DND-41 (cell line): ENCODE measurements at regions not wholly inside any gene's neighbourhood (a gene's known extent, or its start where the extent isn't known, plus 50 kb on each side); places are given as distances from the start of the nearest gene placed in this dataset.

Experiments
- ATAC-seq: fragments of 200-7000 bp; cut with Tn5 transposase; 3 replicates; pipeline ENCODE4 v1.9.1; 2021; ENCODE audit warnings: low read depth; ENCODE audit not compliant: insufficient read depth
- DNase-seq: peaks from one replicate; pipeline ENCODE4 v3.0.0-alpha.2; 2020
- H2AFZ ChIP-seq: 2 replicates; pipeline ENCODE4 v1.6.0; 2012; ENCODE audit warnings: low read depth, low read length
- H3K27ac ChIP-seq: 2 replicates; pipeline ENCODE4 v1.5.1; 2012; ENCODE audit warnings: low read length, inconsistent platforms
- H3K27me3 ChIP-seq: fragments of 200-600 bp; sonication (generic); 2 replicates; pipeline ENCODE4 v1.6.0; 2012; ENCODE audit warnings: low read length, mild to moderate bottlenecking, inconsistent platforms; ENCODE audit not compliant: insufficient read depth, poor library complexity
- H3K36me3 ChIP-seq: 2 replicates; pipeline ENCODE4 v1.5.1; 2012; ENCODE audit warnings: low read length, inconsistent platforms; ENCODE audit not compliant: insufficient read depth
- H3K4me1 ChIP-seq: 2 replicates; pipeline ENCODE4 v1.5.1; 2012; ENCODE audit warnings: mild to moderate bottlenecking, low read length; ENCODE audit not compliant: insufficient read depth
- H3K4me2 ChIP-seq: 2 replicates; pipeline ENCODE4 v1.6.0; 2012; ENCODE audit warnings: mild to moderate bottlenecking, moderate library complexity, low read length, inconsistent platforms; ENCODE audit not compliant: insufficient read depth
- H3K4me3 ChIP-seq, 2 experiments: fragments of 200-600 bp in 1 of 2; shearing (Covaris generic) in 1 of 2; 2 replicates each; pipeline ENCODE4 v1.5.1; 2012 to 2016; ENCODE audit warnings: inconsistent platforms in 2 of 2, low read length in 2 of 2, mild to moderate bottlenecking in 2 of 2, low read depth in 1 of 2, moderate library complexity in 1 of 2
- H3K79me2 ChIP-seq: 2 replicates; pipeline ENCODE4 v1.6.0; 2012; ENCODE audit warnings: low read length, inconsistent platforms; ENCODE audit not compliant: insufficient read depth
- H3K9ac ChIP-seq: 2 replicates; pipeline ENCODE4 v1.6.0; 2012; ENCODE audit warnings: low read depth, mild to moderate bottlenecking, inconsistent platforms, low read length, moderate library complexity
- H3K9me3 ChIP-seq: 2 replicates; pipeline ENCODE4 v1.5.1; 2012; ENCODE audit warnings: low read length, moderate library complexity, mild to moderate bottlenecking, inconsistent platforms; ENCODE audit not compliant: insufficient read depth, severe bottlenecking
- H4K20me1 ChIP-seq: 2 replicates; pipeline ENCODE4 v1.6.0; 2012; ENCODE audit warnings: low read length; ENCODE audit not compliant: insufficient read depth
- EZH2 ChIP-seq: IDR thresholded peaks from 3 replicates; pipeline ENCODE4 v1.6.1; 2012; ENCODE audit warnings: borderline replicate concordance, low read depth, mild to moderate bottlenecking, moderate library complexity, low read length, inconsistent platforms; ENCODE audit not compliant: severe bottlenecking
- TF ChIP-seq, protein P1 (sequence below): IDR thresholded peaks from 2 replicates; pipeline ENCODE4 v1.5.1; 2012; ENCODE audit warnings: borderline replicate concordance, low read length, moderate library complexity, mild to moderate bottlenecking; ENCODE audit not compliant: poor library complexity, severe bottlenecking; ENCODE audit errors: extremely low read depth

DNA sequence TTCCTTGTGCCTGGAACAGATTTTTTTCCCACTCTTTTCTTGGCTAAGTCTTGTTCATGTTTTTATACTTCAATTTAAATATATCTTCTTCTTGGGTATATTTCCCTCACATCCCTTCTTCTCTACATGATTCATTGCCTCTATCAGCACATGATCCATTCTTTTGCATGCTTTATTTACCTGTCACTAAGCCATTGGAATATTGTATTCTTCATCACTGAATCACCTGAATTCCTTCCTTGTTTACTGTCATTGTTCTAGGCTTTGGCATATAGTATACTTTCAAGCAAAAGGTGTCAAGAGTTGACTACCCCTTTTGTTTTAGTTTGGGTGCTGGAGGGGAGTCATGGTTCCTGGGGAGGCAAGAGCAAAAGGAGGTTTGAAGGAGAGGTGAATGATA lies 464.5 kb upstream of the LRRC7 start:
- no peak overlapping the region for H3K4me2 ChIP-seq
- no peaks in the 10 kb centered on the region for H4K20me1 ChIP-seq
- no peaks in the 10 kb centered on the region for H3K9me3 ChIP-seq
- no peak overlapping the region for H3K27ac ChIP-seq
- no peaks in the 10 kb centered on the region for H3K4me1 ChIP-seq
- H3K79me2 ChIP-seq: no peaks in the 10 kb centered on the region
- DNase-seq (no peak), ATAC-seq (no peak)
- no peaks in the 10 kb centered on the region for H3K27me3 ChIP-seq
- H3K4me3 ChIP-seq: no peak overlapping the region
- TF ChIP-seq, protein P1, sequence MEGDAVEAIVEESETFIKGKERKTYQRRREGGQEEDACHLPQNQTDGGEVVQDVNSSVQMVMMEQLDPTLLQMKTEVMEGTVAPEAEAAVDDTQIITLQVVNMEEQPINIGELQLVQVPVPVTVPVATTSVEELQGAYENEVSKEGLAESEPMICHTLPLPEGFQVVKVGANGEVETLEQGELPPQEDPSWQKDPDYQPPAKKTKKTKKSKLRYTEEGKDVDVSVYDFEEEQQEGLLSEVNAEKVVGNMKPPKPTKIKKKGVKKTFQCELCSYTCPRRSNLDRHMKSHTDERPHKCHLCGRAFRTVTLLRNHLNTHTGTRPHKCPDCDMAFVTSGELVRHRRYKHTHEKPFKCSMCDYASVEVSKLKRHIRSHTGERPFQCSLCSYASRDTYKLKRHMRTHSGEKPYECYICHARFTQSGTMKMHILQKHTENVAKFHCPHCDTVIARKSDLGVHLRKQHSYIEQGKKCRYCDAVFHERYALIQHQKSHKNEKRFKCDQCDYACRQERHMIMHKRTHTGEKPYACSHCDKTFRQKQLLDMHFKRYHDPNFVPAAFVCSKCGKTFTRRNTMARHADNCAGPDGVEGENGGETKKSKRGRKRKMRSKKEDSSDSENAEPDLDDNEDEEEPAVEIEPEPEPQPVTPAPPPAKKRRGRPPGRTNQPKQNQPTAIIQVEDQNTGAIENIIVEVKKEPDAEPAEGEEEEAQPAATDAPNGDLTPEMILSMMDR: no peak
- no peak for TF ChIP-seq EZH2
- no peak overlapping the region for H2AFZ ChIP-seq
- H3K9ac ChIP-seq: no peak overlapping the region
- H3K36me3 ChIP-seq: no peaks in the 10 kb centered on the region

- DNase-seq: no peak
- Histone ChIP-seq H4K20me1 (no peaks in the 10 kb centered on the region), H3K4me1 (no peaks in the 10 kb centered on the region), H3K9me3 (no peaks in the 10 kb centered on the region), H3K4me2 (no peak overlapping the region), H3K9ac (no peak overlapping the region), H3K79me2 (no peaks in the 10 kb centered on the region), H3K27me3 (no peaks in the 10 kb centered on the region), H3K27ac (no peak overlapping the region), H3K4me3 (no peak overlapping the region), H2AFZ (no peak overlapping the region), H3K36me3 (no peaks in the 10 kb centered on the region)
- ATAC-seq: no peak
- TF ChIP-seq, protein P1: no peak
- TF ChIP-seq EZH2: no peak
These were observed 463.9 kb upstream of the LRRC7 start for GRCh38 chr1:69103705-69104385.

- Histone ChIP-seq H2AFZ (no peak overlapping the region), H3K79me2 (no peaks in the 10 kb centered on the region), H3K4me3 (no peak overlapping the region), H3K9ac (no peak overlapping the region), H3K4me1 (no peaks in the 10 kb centered on the region), H3K27me3 (no peaks in the 10 kb centered on the region), H3K4me2 (no peak overlapping the region), H4K20me1 (no peaks in the 10 kb centered on the region), H3K36me3 (no peaks in the 10 kb centered on the region), H3K27ac (no peak overlapping the region), H3K9me3 (no peaks in the 10 kb centered on the region)
- TF ChIP-seq, protein P1: no peak
- TF ChIP-seq EZH2: no peak
- no peak for ATAC-seq
- no peak for DNase-seq
These were observed 462.8 kb upstream of the LRRC7 start for GRCh38 chr1:69104894-69105293.
